ENCODE measurements at regions not wholly inside any gene's neighbourhood (a gene's known extent, or its start where the extent isn't known, plus 50 kb on each side); places are given as distances from the start of the nearest gene placed in this dataset.

GRCh38 chr1:56423716-56424115 is 155.6 kb downstream of the PLPP3 start (continued):
- TF ChIP-seq JAZF1 (CRISPR knock-in tag; IDR thresholded peaks at IDR 0.05) (no peak), ELF4 (CRISPR knock-in tag; IDR thresholded peaks at IDR 0.05; ENCODE audit: low read depth) (no peak), GRHL2 (CRISPR knock-in tag; IDR thresholded peaks at IDR 0.05; ENCODE audit: insufficient replicate concordance, severe bottlenecking) (no peak), CREB1 (CRISPR knock-in tag; IDR thresholded peaks at IDR 0.05) (no peak), ZNF263 (CRISPR knock-in tag; IDR thresholded peaks at IDR 0.05; ENCODE audit: low read depth) (no peak)

- no peaks in the 10 kb centered on the region for H3K9me3 Mint-ChIP-seq
- no peaks in the 10 kb centered on the region for H3K27me3 Mint-ChIP-seq (ENCODE audit: low read depth)
- ATAC-seq, result no peak
- no peak for TF ChIP-seq ZNF416 (CRISPR knock-in tag; IDR thresholded peaks at IDR 0.05)
- TF ChIP-seq, protein P1, sequence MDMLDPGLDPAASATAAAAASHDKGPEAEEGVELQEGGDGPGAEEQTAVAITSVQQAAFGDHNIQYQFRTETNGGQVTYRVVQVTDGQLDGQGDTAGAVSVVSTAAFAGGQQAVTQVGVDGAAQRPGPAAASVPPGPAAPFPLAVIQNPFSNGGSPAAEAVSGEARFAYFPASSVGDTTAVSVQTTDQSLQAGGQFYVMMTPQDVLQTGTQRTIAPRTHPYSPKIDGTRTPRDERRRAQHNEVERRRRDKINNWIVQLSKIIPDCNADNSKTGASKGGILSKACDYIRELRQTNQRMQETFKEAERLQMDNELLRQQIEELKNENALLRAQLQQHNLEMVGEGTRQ (CRISPR knock-in tag; IDR thresholded peaks at IDR 0.05), result no peak
- no peak for TF ChIP-seq ZNF396 (CRISPR knock-in tag; IDR thresholded peaks at IDR 0.05; ENCODE audit: borderline replicate concordance)
- no peak for TF ChIP-seq RELA (CRISPR knock-in tag; IDR thresholded peaks at IDR 0.05; ENCODE audit: borderline replicate concordance)
- no peak for TF ChIP-seq CBFB (CRISPR knock-in tag; IDR thresholded peaks at IDR 0.05; ENCODE audit: low read depth)
- TF ChIP-seq ZNF317 (CRISPR knock-in tag; IDR thresholded peaks at IDR 0.05; ENCODE audit: borderline replicate concordance, low read depth), result no peak
- no peak for TF ChIP-seq SMAD4 (CRISPR knock-in tag; IDR thresholded peaks at IDR 0.05)
- no peak for TF ChIP-seq JUN (CRISPR knock-in tag; IDR thresholded peaks at IDR 0.05)
- TF ChIP-seq, protein P2, sequence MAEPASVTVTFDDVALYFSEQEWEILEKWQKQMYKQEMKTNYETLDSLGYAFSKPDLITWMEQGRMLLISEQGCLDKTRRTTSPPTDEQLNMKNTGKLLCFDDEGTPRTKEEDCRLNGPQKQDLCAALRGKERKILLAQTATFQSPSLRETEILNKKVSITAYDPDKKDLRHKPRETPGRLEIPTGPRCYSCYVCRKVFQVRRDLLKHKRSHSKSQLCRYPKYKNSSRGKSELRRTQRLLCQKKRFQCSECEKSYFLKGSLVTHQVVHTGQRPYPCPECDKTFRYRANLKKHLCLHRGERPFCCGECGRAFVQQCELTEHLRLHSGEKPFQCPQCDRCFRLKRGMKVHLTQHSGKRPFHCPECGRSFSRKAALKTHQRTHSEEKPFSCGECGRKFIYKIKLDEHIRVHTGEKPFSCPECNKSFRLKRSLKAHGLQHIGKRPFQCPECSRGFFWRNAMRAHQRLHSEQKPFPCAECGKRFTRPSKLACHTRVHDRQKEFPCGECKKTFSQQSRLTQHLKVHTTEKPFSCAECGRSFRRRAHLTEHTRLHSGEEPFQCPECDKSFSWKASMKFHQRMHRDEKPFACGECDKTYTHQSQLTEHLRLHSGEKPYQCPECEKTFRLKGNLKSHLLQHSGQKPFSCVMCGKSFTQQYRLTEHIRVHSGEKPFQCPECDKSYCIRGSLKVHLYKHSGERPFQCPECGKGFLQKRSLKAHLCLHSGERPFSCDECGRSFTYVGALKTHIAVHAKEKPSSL (CRISPR knock-in tag; conservative IDR thresholded peaks at IDR 0.05), result no peak
- TF ChIP-seq TP53 (CRISPR knock-in tag; IDR thresholded peaks at IDR 0.05), result no peak
- TF ChIP-seq, protein P3, sequence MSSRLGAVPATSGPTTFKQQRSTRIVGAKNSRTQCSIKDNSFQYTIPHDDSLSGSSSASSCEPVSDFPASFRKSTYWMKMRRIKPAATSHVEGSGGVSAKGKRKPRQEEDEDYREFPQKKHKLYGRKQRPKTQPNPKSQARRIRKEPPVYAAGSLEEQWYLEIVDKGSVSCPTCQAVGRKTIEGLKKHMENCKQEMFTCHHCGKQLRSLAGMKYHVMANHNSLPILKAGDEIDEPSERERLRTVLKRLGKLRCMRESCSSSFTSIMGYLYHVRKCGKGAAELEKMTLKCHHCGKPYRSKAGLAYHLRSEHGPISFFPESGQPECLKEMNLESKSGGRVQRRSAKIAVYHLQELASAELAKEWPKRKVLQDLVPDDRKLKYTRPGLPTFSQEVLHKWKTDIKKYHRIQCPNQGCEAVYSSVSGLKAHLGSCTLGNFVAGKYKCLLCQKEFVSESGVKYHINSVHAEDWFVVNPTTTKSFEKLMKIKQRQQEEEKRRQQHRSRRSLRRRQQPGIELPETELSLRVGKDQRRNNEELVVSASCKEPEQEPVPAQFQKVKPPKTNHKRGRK (CRISPR knock-in tag; IDR thresholded peaks at IDR 0.05; ENCODE audit: borderline replicate concordance), result no peak
- TF ChIP-seq ETV6 (CRISPR knock-in tag; IDR thresholded peaks at IDR 0.05), result no peak
- no peak for TF ChIP-seq CREB1 (CRISPR knock-in tag; IDR thresholded peaks at IDR 0.05)
- no peak for TF ChIP-seq JAZF1 (CRISPR knock-in tag; IDR thresholded peaks at IDR 0.05)
- no peak for TF ChIP-seq NR3C1 (CRISPR knock-in tag; conservative IDR thresholded peaks at IDR 0.05; ENCODE audit: low read depth)
- no peak for TF ChIP-seq SMAD3 (CRISPR knock-in tag; IDR thresholded peaks at IDR 0.05; ENCODE audit: borderline replicate concordance)
- POLR2A ChIA-PET, result no interaction called here
- H3K4me1 Mint-ChIP-seq, result peaks cover 29% of the 10 kb centered on the region
- CTCF ChIA-PET, result no interaction called here
- no peaks in the 10 kb centered on the region for H3K36me3 Mint-ChIP-seq
- H3K4me3 Mint-ChIP-seq, result no peak overlapping the region
- H3K27ac Mint-ChIP-seq, result no peak overlapping the region
- DNase-seq (ENCODE audit: low spot score), result no peak
These were observed 161.2 kb downstream of the PLPP3 start for GRCh38 chr1:56418151-56418631.

GRCh38 chr1:56417646-56418045 is 161.7 kb downstream of the PLPP3 start:
- Mint-ChIP-seq H3K4me1 (peaks cover 29% of the 10 kb centered on the region), H3K36me3 (no peaks in the 10 kb centered on the region), H3K27ac (no peak overlapping the region), H3K9me3 (no peaks in the 10 kb centered on the region), H3K27me3 (ENCODE audit: low read depth) (no peaks in the 10 kb centered on the region), H3K4me3 (no peak overlapping the region)
- DNase-seq (ENCODE audit: low spot score) (no peak), ATAC-seq (no peak)
- ChIA-PET POLR2A (no interaction called here), CTCF (no interaction called here)
- TF ChIP-seq, protein P4, sequence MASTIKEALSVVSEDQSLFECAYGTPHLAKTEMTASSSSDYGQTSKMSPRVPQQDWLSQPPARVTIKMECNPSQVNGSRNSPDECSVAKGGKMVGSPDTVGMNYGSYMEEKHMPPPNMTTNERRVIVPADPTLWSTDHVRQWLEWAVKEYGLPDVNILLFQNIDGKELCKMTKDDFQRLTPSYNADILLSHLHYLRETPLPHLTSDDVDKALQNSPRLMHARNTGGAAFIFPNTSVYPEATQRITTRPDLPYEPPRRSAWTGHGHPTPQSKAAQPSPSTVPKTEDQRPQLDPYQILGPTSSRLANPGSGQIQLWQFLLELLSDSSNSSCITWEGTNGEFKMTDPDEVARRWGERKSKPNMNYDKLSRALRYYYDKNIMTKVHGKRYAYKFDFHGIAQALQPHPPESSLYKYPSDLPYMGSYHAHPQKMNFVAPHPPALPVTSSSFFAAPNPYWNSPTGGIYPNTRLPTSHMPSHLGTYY (CRISPR knock-in tag; IDR thresholded peaks at IDR 0.05), result no peak
- TF ChIP-seq NR3C1 (CRISPR knock-in tag; conservative IDR thresholded peaks at IDR 0.05; ENCODE audit: low read depth) (no peak), MYBL2 (CRISPR knock-in tag; IDR thresholded peaks at IDR 0.05) (no peak)
- TF ChIP-seq, protein P5, sequence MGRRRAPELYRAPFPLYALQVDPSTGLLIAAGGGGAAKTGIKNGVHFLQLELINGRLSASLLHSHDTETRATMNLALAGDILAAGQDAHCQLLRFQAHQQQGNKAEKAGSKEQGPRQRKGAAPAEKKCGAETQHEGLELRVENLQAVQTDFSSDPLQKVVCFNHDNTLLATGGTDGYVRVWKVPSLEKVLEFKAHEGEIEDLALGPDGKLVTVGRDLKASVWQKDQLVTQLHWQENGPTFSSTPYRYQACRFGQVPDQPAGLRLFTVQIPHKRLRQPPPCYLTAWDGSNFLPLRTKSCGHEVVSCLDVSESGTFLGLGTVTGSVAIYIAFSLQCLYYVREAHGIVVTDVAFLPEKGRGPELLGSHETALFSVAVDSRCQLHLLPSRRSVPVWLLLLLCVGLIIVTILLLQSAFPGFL (CRISPR knock-in tag; IDR thresholded peaks at IDR 0.05; ENCODE audit: borderline replicate concordance), result no peak
- TF ChIP-seq, protein P6, sequence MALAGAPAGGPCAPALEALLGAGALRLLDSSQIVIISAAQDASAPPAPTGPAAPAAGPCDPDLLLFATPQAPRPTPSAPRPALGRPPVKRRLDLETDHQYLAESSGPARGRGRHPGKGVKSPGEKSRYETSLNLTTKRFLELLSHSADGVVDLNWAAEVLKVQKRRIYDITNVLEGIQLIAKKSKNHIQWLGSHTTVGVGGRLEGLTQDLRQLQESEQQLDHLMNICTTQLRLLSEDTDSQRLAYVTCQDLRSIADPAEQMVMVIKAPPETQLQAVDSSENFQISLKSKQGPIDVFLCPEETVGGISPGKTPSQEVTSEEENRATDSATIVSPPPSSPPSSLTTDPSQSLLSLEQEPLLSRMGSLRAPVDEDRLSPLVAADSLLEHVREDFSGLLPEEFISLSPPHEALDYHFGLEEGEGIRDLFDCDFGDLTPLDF (CRISPR knock-in tag; IDR thresholded peaks at IDR 0.05), result no peak
